ENCODE measurements at regions not wholly inside any gene's neighbourhood (a gene's known extent, or its start where the extent isn't known, plus 50 kb on each side); places are given as distances from the start of the nearest gene placed in this dataset.

DNA sequence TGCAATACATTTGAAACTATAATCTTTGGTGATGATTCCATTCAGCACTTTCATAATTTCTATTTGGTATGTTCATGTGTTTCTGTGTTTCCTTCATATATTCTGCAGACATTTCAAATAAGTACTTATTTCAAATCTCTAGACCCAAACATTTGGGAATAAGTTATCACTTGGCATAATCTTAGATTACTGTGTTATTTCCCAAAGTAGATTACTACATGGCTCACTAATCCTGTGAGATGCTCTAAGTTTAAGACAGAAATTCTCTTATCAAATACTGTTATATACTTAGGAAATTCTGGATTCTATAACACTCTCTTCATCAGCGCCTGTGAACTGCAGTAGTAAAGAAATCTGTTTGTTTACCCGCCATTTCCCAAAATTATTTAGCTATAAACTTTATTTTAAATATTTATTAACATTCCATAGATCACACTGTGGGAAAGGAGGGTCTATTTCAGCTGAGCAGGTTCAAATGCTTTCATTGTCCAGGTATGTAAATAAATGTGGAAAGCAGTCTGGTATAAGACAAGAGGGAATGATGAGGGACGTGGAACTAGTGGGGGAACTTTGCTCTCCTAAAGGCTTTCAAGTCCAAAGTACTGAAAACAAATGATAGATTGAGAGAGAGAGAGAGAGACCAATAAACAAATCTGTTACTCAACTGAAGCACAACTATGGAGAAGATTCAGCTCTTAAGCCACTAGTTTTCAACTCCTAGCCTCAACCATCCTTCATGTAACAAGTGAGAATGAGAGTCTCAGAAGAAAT is 61.8 kb upstream of the TOM1L1 start:
- Histone ChIP-seq H3K9ac (ENCODE audit: low read depth, low read length) (no peak overlapping the region), H2BK5ac (ENCODE audit: low read depth, low read length, poor library complexity, severe bottlenecking) (no peak overlapping the region), H4K8ac (ENCODE audit: low read depth in 2 of 2, low read length in 2 of 2) (no peak overlapping the region), H3K36me3 (ENCODE audit: control insufficient read depth, insufficient read depth, low read length) (no peaks in the 10 kb centered on the region), H2BK20ac (ENCODE audit: low read depth, low read length) (no peak overlapping the region), H2BK15ac (ENCODE audit: low read depth, low read length) (no peak overlapping the region), H3K4me1 (ENCODE audit: control insufficient read depth, insufficient read depth, low read length) (no peaks in the 10 kb centered on the region), H3K9me1 (ENCODE audit: insufficient read depth, low read length) (no peaks in the 10 kb centered on the region), H3K23ac (ENCODE audit: low read depth, low read length) (no peak overlapping the region), H2AFZ (replicated peaks; ENCODE audit: low read length, poor library complexity) (no peak overlapping the region), H3K14ac (replicated peaks; ENCODE audit: low read depth, low read length) (no peak overlapping the region), H3K9me3 (ENCODE audit: control insufficient read depth, insufficient read depth, low read length) (peaks cover 5% of the 10 kb centered on the region; the same call in 1 of the 2 replicates), H4K20me1 (ENCODE audit: insufficient read depth, low read length) (no peaks in the 10 kb centered on the region), H3K56ac (ENCODE audit: extremely low read depth, insufficient read depth, low read length) (no peak overlapping the region), H3K4ac (ENCODE audit: low read depth, low read length) (no peak overlapping the region), H2BK120ac (ENCODE audit: low read depth, low read length) (no peak overlapping the region), H4K91ac (ENCODE audit: insufficient read depth, low read depth, low read length) (no peak overlapping the region), H3K27me3 (ENCODE audit: control insufficient read depth, insufficient read depth, low read length) (no peaks in the 10 kb centered on the region), H3K4me2 (ENCODE audit: low read depth, low read length) (no peak overlapping the region), H3K27ac (ENCODE audit: insufficient read depth, low read length) (no peak overlapping the region), H4K5ac (ENCODE audit: low read depth, low read length) (no peak overlapping the region), H2AK5ac (ENCODE audit: low read depth, low read length) (no peak overlapping the region), H3K4me3 (ENCODE audit: insufficient read depth, low read depth, low read length) (no peak overlapping the region), H2AK9ac (replicated peaks; ENCODE audit: low read depth, low read length, poor library complexity) (no peak overlapping the region), H3K79me1 (ENCODE audit: low read depth in 1 of 2, low read length in 2 of 2) (no peaks in the 10 kb centered on the region), H3K18ac (ENCODE audit: low read depth, low read length) (no peak overlapping the region)
- DNase-seq (no peak), ATAC-seq (ENCODE audit: low read depth) (no peak)
- dilution Hi-C loops (cut with HindIII; ENCODE audit: low sequenced_read_pairs, unreplicated experiment), result no loop called here
- intact Hi-C loops (cut with micrococcal nuclease), result no loop called here
- ChIA-PET POLR2A (ENCODE audit: unreplicated experiment) (no interaction called here), CTCF (no interaction called here)
- WGBS, 2 experiments (ENCODE audit: extremely low coverage in 2 of 2, insufficient read length in 1 of 2), result no CpG with 5 or more reads among the region's 3 CpGs
- no peak for TF ChIP-seq RAD21 (IDR thresholded peaks at IDR 0.05; ENCODE audit: low read length)
- TF ChIP-seq CEBPB (IDR thresholded peaks at IDR 0.05; ENCODE audit: low read depth, low read length), result no peak
- TF ChIP-seq CHD1 (IDR thresholded peaks at IDR 0.05; ENCODE audit: low read depth, low read length), result no peak
- TF ChIP-seq, protein P1, sequence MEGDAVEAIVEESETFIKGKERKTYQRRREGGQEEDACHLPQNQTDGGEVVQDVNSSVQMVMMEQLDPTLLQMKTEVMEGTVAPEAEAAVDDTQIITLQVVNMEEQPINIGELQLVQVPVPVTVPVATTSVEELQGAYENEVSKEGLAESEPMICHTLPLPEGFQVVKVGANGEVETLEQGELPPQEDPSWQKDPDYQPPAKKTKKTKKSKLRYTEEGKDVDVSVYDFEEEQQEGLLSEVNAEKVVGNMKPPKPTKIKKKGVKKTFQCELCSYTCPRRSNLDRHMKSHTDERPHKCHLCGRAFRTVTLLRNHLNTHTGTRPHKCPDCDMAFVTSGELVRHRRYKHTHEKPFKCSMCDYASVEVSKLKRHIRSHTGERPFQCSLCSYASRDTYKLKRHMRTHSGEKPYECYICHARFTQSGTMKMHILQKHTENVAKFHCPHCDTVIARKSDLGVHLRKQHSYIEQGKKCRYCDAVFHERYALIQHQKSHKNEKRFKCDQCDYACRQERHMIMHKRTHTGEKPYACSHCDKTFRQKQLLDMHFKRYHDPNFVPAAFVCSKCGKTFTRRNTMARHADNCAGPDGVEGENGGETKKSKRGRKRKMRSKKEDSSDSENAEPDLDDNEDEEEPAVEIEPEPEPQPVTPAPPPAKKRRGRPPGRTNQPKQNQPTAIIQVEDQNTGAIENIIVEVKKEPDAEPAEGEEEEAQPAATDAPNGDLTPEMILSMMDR (conservative IDR thresholded peaks at IDR 0.05; ENCODE audit: low read depth, low read length), result no peak
- TF ChIP-seq NFE2L2 (IDR thresholded peaks at IDR 0.05; ENCODE audit: low read depth, low read length), result no peak
- TF ChIP-seq MAFK (IDR thresholded peaks at IDR 0.05; ENCODE audit: low read depth, low read length), result no peak
- no peak for TF ChIP-seq MAZ (IDR thresholded peaks at IDR 0.05; ENCODE audit: borderline replicate concordance, low read depth, low read length)
- TF ChIP-seq SMC3 (IDR thresholded peaks at IDR 0.05; ENCODE audit: low read depth, low read length), result no peak
- TF ChIP-seq, protein P2, sequence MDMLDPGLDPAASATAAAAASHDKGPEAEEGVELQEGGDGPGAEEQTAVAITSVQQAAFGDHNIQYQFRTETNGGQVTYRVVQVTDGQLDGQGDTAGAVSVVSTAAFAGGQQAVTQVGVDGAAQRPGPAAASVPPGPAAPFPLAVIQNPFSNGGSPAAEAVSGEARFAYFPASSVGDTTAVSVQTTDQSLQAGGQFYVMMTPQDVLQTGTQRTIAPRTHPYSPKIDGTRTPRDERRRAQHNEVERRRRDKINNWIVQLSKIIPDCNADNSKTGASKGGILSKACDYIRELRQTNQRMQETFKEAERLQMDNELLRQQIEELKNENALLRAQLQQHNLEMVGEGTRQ (IDR thresholded peaks at IDR 0.05; ENCODE audit: low read depth, low read length), result no peak
- TF ChIP-seq RFX5 (IDR thresholded peaks at IDR 0.05; ENCODE audit: low read depth, low read length), result no peak
- TF ChIP-seq, protein P3, sequence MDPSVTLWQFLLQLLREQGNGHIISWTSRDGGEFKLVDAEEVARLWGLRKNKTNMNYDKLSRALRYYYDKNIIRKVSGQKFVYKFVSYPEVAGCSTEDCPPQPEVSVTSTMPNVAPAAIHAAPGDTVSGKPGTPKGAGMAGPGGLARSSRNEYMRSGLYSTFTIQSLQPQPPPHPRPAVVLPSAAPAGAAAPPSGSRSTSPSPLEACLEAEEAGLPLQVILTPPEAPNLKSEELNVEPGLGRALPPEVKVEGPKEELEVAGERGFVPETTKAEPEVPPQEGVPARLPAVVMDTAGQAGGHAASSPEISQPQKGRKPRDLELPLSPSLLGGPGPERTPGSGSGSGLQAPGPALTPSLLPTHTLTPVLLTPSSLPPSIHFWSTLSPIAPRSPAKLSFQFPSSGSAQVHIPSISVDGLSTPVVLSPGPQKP (IDR thresholded peaks at IDR 0.05; ENCODE audit: borderline replicate concordance, low read depth, low read length), result no peak
- no peak for TF ChIP-seq RCOR1 (IDR thresholded peaks at IDR 0.05; ENCODE audit: insufficient replicate concordance, low read length)
- BruUV-seq (replicated peaks), result no TSS peak
- in situ Hi-C loops (cut with MboI; ENCODE audit: low sequenced_read_pairs), result no loop called here

Data from IMR-90 (cell line).